ENCODE measurements at regions not wholly inside any gene's neighbourhood (a gene's known extent, or its start where the extent isn't known, plus 50 kb on each side); places are given as distances from the start of the nearest gene placed in this dataset.

DNA sequence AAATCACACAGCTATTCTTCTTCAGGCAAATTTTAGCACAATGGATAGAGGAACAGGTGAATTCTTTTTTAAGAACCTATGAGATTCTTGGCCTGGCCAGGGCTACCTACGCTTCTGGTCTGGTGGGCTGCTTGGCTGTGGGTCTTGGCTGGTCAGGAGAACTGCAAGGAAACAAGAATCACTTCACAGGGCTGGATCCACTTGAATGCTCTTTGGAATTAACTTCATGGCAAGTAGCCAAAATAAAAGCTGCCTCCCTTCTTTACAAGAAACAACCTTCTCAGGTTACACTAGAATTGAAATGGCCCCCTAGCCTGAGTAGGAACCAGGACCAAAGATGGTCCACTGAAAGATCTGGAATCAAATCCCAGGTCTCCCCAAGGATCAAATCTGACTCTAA is 519.1 kb downstream of the IQCM start:
- FAIRE-seq, result no peak

GRCh38 chr4:149296084-149296483 is 519.6 kb downstream of the IQCM start:
- FAIRE-seq (no peak), DNase-seq (ENCODE audit: extremely low spot score, insufficient read length, low read depth) (no peak)

More for the DNA sequence above, 519.1 kb downstream of the IQCM start:
- no peak for DNase-seq (ENCODE audit: extremely low spot score, insufficient read length, low read depth)

- no peak for FAIRE-seq
- DNase-seq (ENCODE audit: extremely low spot score, insufficient read length, low read depth), result no peak
Observed at GRCh38 chr4:149294601-149295000, 521.0 kb downstream of the IQCM start.

- no peak for FAIRE-seq
Observed at GRCh38 chr4:149293046-149293649, 522.5 kb downstream of the IQCM start.

DNA sequence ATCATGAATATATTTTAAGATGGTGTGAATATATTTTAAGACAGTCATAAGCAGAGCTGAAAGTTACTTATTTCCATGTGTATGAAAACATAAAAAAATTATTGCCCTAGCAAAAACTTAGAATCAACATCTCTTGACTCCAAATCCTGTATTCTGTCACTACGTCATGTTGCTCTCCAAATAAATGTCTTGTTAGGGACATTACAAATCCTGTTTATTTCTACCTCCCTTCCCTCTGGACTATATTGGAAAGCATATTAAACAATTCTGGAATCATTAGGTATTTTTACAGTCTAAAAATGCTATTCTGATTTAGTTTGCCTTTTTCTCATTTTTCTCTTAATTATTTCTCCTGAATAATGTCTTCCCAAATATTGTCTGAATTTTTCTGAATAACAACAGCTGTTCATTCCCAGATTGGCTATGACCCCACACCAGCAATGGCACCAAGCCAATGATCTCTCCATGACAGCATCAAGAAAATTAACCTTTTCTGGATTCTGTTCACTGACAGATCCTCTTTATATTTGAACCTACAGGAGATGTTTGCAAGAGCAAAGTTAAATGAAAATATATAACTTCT is 523.1 kb downstream of the IQCM start:
- DNase-seq (ENCODE audit: extremely low spot score, insufficient read length, low read depth), result no peak
- no peak for FAIRE-seq

More at GRCh38 chr4:149293046-149293649, 522.5 kb downstream of the IQCM start:
- DNase-seq (ENCODE audit: extremely low spot score, insufficient read length, low read depth), result no peak

- DNase-seq (ENCODE audit: extremely low spot score, insufficient read length, low read depth) (no peak), FAIRE-seq (no peak)
Observed at GRCh38 chr4:149291463-149291862, 524.2 kb downstream of the IQCM start.

GRCh38 chr4:149280806-149281205 is 534.8 kb downstream of the IQCM start:
- FAIRE-seq (no peak), DNase-seq (ENCODE audit: extremely low spot score, insufficient read length, low read depth) (no peak)

DNA sequence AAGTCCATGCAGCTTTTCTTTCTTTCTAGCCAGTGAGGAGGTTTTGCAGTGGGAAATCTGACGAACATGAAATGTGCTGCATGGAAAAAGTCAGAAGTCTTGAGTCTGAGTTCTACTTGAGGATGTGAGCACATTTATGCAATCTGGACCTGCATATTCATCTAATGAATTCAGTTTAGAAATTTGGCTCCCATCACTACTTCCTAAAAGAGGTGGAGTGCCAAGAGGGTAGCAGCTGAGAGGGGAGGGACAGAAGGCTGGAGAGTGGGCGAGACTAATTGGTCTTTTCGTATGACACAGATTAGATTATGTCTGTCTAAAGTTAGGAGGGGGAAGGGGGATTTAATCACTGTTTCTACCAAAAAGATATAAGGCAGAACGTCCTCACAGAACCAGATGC is 535.9 kb downstream of the IQCM start:
- FAIRE-seq (no peak), DNase-seq (ENCODE audit: extremely low spot score, insufficient read length, low read depth) (no peak)

DNA sequence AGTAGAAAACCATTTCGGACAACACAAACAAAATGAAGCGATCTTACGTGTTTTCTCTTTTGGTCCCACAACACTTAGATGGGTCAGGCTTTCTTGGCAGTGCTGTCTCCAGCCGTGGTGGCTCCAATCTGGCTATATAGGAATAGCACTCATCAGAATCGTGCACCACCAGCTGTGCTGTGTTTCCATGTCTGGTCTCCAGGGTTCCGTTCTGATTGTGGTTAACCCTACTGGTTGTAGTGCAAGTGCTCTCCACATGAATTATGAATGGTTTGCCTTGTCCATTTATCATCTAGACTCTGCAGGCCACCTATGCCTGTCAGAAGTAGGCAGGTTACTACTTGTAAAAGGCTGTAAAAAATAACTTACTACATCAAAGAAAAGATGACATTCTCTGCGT is 536.3 kb downstream of the IQCM start:
- FAIRE-seq (no peak), DNase-seq (ENCODE audit: extremely low spot score, insufficient read length, low read depth) (no peak)

GRCh38 chr4:149277705-149278104 is 537.9 kb downstream of the IQCM start:
- FAIRE-seq, result no peak
- no peak for DNase-seq (ENCODE audit: extremely low spot score, insufficient read length, low read depth)

- DNase-seq (ENCODE audit: extremely low spot score, insufficient read length, low read depth) (no peak), FAIRE-seq (no peak)
Observed at GRCh38 chr4:149269835-149270234, 545.8 kb downstream of the IQCM start.

DNA sequence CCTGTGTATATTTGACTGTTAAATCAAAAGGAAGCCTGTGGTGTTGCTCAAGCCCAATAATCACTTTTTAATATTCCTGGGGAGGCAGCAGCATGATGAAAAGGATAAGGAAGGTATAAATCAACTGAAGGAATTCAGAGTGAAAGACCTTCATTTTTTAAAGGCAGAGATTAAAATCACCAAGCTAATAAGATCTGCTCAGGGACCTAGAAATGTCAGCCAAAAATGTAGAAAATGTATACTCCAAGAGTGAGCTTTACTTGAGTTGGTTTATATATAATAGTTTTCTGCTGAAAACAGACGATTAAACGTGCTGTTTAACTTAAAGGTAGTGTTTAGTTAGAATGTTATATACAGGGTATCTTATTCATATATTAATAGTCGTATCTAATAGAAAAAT is 549.3 kb downstream of the IQCM start:
- no peak for FAIRE-seq
- DNase-seq (ENCODE audit: extremely low spot score, insufficient read length, low read depth), result no peak

- FAIRE-seq, result no peak
- DNase-seq (ENCODE audit: extremely low spot score, insufficient read length, low read depth), result no peak
Observed at GRCh38 chr4:149265645-149266044, 550.0 kb downstream of the IQCM start.

DNA sequence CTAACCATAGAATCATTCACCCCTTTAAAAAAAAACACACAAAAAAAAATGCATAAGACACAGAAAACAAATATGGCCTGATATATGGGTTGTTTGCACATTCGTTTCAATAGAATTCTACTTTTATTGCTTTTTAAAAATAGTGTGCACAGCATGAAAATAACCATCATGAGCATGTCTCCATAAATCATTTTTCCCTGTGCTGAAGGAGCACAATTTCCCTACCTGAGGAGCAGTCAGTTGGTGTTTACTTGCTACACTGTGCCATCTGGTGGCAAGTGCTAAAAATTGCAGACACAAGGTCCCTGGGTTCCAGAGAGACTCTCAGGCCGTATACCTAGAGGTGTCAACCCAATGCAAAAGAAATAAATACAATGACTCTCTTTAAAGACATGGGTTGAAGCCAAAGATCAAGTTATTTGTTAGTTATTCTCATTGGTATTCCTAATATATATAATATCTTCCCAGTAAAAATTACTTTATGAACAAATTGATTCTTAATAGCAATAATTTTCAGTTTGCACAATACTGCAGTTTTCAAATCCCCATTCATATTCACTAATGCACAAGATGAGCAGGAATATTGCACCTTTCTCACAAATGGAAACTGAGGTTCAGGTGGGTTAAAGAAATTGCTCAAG is 551.4 kb downstream of the IQCM start:
- FAIRE-seq, result peak; percentile 82

GRCh38 chr4:149248191-149248764 is 567.4 kb downstream of the IQCM start:
- FAIRE-seq (no peak), DNase-seq (ENCODE audit: extremely low spot score, insufficient read length, low read depth) (no peak)

More for the DNA sequence above, 551.4 kb downstream of the IQCM start:
- DNase-seq (ENCODE audit: extremely low spot score, insufficient read length, low read depth), result peak; percentile 2

DNA sequence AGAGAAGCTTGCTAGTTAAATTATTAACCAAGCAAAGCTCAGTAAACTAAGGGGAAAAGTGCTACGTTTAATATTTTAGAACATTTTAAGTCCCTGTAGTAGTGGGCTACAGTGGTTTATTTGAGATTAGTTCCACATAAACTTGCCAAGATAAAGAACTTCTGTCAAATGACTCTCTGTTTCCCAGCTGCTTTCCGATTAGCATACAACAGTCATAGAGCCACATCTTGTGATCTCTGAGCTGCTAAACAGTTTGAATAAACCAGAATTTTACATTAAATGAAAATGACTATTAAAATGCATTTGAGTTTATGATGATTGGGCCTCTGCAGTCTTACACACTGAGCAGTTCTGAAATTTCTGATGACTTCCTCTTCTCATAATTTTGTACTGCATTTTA is 568.5 kb downstream of the IQCM start:
- FAIRE-seq, result no peak
- no peak for DNase-seq (ENCODE audit: extremely low spot score, insufficient read length, low read depth)

- FAIRE-seq (no peak), DNase-seq (ENCODE audit: extremely low spot score, insufficient read length, low read depth) (no peak)
Observed at GRCh38 chr4:149245333-149245732, 570.3 kb downstream of the IQCM start.

- DNase-seq (ENCODE audit: extremely low spot score, insufficient read length, low read depth), result no peak
- FAIRE-seq, result no peak
Observed at GRCh38 chr4:149238097-149238496, 577.5 kb downstream of the IQCM start.

DNA sequence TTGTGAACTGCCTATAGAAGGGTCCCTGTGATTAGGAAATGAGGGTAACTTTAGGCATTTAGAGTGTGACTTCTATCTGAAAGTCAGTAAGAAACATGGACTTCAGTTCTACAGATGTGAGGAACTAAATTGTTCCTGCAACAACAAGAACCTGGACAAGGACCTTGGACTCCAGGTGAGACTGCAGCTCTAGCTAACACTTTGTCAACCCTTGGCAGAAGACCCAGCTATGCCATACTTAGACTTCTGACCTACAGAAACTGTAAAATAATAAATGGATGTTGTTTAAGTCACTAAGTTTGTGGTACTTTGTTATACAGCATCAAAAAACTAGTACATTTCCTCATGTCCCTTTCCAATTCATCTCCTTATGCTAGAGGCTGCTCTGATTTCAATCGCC is 580.8 kb downstream of the IQCM start:
- DNase-seq (ENCODE audit: extremely low spot score, insufficient read length, low read depth), result no peak
- FAIRE-seq, result no peak

- DNase-seq (ENCODE audit: extremely low spot score, insufficient read length, low read depth) (no peak), FAIRE-seq (no peak)
Observed at GRCh38 chr4:149223659-149224058, 592.0 kb downstream of the IQCM start.

DNA sequence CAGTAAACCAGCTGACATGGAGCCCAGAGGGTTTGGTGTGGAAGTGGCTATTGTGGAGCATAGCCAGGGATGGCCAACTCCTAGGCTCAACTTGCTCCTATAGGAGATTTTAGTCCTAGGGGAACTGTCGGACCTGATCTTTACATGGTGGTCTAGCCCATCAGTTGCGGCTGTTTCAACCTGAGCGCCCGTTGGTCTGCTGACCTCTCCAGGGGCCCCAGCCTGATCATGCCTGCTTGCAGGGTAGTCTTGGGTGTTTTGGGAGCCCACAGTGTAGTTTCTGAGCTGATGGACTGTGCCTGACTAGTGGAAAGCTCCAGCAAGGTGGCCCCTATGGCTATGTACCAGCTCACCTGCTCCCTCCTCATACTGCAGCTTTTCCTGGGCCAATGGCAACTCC is 597.0 kb downstream of the IQCM start:
- no peak for FAIRE-seq
- no peak for DNase-seq (ENCODE audit: extremely low spot score, insufficient read length, low read depth)

Measured in GM18507 (cell line).